HG02642 (cell line): ENCODE measurements at regions not wholly inside any gene's neighbourhood (a gene's known extent, or its start where the extent isn't known, plus 50 kb on each side); places are given as distances from the start of the nearest gene placed in this dataset.

Source experiments
- ATAC-seq: cut with Tn5 transposase; IDR thresholded peaks from one replicate; pipeline ENCODE4 v1.9.1; 2021; ENCODE audit warnings: mild to moderate bottlenecking; ENCODE audit not compliant: unreplicated experiment, poor library complexity

DNA sequence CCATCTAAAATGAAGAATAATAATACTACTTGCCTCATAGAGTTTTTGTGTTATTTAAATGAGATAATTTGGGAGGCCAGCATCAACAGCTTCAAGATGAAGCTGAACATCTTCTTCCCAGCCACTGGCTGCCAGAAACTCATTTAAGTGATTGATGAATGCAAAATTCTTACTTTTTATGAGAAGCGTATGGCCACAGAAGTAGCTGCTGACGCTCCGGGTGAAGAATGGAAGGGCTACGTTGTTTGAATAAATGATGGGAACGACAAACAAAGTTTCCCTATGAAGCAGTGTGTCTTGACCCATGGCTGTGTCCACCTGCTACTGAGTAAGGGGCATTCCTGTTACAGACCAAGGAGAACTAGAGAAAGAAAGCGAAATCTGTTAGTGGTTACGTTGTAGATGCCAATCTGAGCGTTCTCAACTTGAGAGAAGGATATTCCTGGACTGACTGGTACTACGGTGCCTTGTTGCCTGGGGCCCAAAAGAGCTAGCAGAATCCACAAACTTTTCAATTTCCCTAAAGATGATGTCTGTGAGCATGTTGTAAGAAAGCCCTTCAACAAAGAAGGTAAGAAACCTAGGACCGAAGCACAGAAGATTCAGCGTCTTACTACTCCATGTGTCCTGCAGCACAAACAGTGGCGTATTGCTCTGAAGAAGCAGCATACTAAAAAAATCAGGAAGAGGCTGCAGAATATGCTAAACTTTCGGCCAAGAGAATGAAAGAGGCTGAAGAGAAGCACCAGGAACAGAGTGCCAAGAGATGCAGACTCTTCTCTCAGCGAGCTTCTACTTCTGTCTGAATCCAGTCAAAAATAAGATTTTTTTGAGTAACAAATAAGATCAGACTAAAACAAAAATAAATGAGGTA, 100.0 kb upstream of the LRIG3 start:
- no peak for ATAC-seq

DNA sequence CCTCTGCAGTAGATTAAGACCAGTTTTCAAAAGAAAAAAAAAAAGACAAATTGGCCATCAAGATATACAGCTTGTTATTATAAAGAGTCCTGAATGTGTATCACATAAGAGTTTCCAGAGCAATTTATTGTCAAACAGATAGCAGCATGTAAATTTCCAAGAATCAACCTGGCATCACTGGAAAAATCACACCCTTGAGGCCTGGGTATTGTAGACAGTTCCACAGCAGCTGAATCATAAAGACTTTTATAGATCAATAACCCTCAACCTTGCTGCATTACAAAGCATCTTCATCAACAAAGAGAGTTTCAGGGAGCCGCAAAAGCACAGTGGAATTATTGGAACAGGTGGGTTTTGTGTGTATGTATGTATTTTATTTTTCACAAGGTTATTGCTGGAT, 94.6 kb upstream of the LRIG3 start:
- ATAC-seq, result no peak

DNA sequence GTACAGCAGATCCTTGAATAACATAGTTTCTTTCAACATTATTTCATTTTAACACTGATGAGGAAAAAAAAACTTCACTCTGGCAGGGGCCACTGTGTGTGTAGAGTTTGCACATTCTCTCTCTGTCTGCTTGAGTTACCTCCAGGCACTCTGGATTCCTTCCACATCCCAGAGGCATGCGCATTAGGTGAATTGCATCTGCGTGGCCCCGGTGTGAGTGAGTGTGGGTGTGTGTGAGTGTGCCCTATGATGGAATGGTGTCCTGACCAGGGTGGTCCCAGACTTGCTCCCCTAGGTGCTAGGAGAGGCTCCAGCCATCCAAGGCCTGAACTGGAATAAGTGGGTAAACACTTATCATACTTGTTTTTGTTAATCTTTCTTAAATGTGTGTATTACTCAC, 90.6 kb upstream of the LRIG3 start:
- no peak for ATAC-seq

DNA sequence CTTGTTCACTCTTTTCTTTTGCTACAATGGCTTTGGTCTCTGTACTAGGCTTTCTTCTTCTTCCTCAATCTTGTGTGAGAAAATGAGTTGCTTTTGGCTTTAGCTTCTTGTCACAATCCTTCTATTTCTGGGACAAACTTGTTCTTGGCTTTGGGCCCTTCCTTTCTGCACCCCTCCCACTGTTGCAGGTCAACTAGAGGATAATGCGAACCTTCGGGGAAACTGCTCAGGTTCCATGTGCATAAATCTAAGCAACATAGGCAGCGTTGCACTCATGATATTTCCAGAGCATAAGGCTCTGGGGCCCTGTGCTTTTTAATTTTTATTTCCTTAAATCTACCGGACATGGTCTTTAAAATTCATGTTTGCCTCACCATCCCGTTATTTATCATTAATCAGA, 89.8 kb upstream of the LRIG3 start:
- ATAC-seq, result no peak

- no peak for ATAC-seq
Measured at GRCh38 chr12:59007620-59008019, 87.3 kb upstream of the LRIG3 start.

DNA sequence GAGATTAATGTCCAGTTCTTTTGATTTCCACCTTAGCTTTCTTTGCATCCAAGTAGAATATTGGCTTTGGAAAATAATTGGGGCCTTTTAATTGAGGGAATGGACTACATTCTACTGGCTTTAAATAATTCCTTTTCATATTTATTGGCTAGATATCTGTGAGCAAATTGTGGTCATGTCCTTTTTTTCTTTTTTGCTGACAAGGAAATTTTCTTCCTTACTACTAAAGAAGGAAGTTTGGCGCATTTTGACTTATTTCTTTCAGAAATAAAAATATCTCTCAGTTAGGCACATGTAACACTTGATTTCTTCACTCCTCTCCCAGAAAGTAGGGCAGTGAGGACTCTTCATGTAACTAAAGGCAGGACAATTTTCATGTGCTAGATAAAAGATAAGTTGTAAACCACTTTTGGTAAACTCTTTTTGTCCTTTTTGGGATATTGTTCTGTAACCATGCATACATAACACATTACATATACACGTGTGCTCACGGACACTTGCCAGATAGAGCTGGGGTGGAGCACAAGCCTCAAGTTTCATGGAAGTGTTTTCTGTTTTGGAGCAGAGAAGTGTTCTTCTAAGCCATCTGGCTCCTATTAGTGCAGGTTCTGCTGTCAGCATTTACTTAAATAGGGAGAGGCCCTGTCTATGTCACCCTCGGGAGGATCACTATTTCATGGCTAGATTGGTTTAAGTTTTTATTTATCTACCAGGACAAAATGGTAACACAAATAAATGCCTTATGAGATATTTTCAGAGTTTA, 85.1 kb upstream of the LRIG3 start:
- ATAC-seq, result no peak

- ATAC-seq, result no peak
Measured at GRCh38 chr12:59004456-59004855, 84.2 kb upstream of the LRIG3 start.

GRCh38 chr12:58995666-58996363, 75.5 kb upstream of the LRIG3 start:
- no peak for ATAC-seq

GRCh38 chr12:58988643-58989344, 68.5 kb upstream of the LRIG3 start:
- no peak for ATAC-seq

DNA sequence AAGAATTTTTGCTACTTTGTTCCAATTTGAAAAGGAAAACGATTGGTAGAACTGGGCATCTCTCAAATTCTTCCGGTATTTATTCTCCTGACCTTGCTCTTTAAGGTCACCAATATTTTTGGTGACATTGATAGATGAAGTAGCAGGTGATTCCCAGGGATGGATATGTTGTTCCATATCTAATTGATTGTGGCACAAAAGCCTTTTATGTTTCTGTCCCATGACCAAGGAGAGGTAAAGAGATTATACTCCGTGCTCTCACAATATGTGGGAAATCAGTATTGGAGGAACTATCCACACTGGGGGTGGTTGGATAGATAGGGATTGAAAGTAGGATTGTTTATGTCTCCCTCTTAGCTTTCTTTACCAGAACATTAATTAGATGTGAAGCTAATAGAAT, 61.7 kb upstream of the LRIG3 start:
- no peak for ATAC-seq

- ATAC-seq, result no peak
Measured at GRCh38 chr12:58980768-58981167, 60.5 kb upstream of the LRIG3 start.

DNA sequence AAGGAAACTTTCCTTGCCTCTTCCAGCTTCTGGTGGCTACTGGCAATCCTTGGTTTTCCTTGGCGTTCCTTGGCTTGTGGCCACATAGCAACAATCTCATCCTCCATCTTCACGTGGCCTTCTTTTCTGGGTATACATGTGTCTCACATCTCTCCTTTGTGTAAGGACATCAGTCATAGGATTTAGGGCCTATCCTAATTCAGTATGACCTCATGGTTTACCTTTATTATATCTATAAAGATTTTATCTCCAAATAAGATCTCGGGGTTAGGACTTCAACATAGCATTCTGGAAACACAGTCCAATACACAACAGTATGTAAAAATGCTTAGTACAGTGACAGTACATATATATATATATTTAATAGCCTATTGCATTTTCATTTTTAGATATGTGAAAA, 58.4 kb upstream of the LRIG3 start:
- ATAC-seq, result no peak

- no peak for ATAC-seq
Measured at GRCh38 chr12:58977476-58977875, 57.2 kb upstream of the LRIG3 start.

DNA sequence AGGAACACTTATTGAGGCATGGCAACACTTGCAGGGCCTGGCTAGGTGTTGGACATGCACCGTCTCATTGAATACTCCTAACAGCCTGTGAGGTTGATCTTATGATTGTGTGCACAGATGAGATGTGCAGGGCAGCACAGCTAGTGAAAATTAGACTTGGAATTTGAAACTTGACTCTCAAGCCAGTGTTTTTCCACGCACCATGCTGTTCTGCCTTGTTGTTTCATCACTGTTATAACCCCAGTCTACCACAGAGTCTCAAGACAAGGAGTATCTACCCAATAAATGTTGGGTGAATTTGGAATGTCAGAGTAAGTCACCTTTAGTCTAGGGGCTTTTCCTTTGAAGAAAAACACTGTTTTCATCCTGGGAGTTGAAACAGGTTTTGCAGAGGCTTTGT, 55.8 kb upstream of the LRIG3 start:
- no peak for ATAC-seq
